Loucy (cell line): ENCODE measurements at regions not wholly inside any gene's neighbourhood (a gene's known extent, or its start where the extent isn't known, plus 50 kb on each side); places are given as distances from the start of the nearest gene placed in this dataset.

Experiments used
- H2AFZ ChIP-seq: fragments of 200-600 bp; sonication (generic); 2 replicates; pipeline ENCODE4 v1.6.0; 2016; ENCODE audit warnings: antibody characterized with exemption, mild to moderate bottlenecking, low read length, moderate library complexity
- H3F3A ChIP-seq: fragments of 200-600 bp; 2 replicates; pipeline ENCODE4 v1.6.0; 2016; ENCODE audit warnings: antibody characterized with exemption, low read depth, mild to moderate bottlenecking
- H3K27me3 ChIP-seq: fragments of 200-600 bp; sonication (generic); 2 replicates; pipeline ENCODE4 v1.6.1; 2014; ENCODE audit warnings: low read length, mild to moderate bottlenecking; ENCODE audit not compliant: insufficient read depth, poor library complexity, severe bottlenecking
- H3K36me3 ChIP-seq: fragments of 200-600 bp; sonication (generic); 2 replicates; pipeline ENCODE4 v1.6.1; 2016; ENCODE audit warnings: low read length; ENCODE audit not compliant: insufficient read depth
- H3K4me1 ChIP-seq: fragments of 200-600 bp; sonication (generic); 2 replicates; pipeline ENCODE4 v1.5.1; 2014; ENCODE audit warnings: low read length, mild to moderate bottlenecking; ENCODE audit not compliant: insufficient read depth, poor library complexity, severe bottlenecking
- H3K4me2 ChIP-seq: fragments of 200-600 bp; sonication (generic); 2 replicates; pipeline ENCODE4 v1.6.0; 2014; ENCODE audit warnings: antibody characterized with exemption, low read length, low read depth, mild to moderate bottlenecking; ENCODE audit not compliant: poor library complexity, severe bottlenecking
- H3K4me3 ChIP-seq: fragments of 200-600 bp; sonication (generic); 2 replicates; pipeline ENCODE4 v1.5.1; 2014; ENCODE audit warnings: low read length, mild to moderate bottlenecking, mixed read lengths; ENCODE audit not compliant: poor library complexity, severe bottlenecking
- H3K79me2 ChIP-seq: fragments of 200-600 bp; sonication (generic); 2 replicates; pipeline ENCODE4 v1.6.1; 2014; ENCODE audit warnings: low read length; ENCODE audit not compliant: insufficient read depth
- H3K9ac ChIP-seq: fragments of 200-600 bp; sonication (generic); 2 replicates; pipeline ENCODE4 v1.6.0; 2014; ENCODE audit warnings: mild to moderate bottlenecking, low read depth, low read length, moderate library complexity; ENCODE audit not compliant: poor library complexity, severe bottlenecking
- H3K9me2 ChIP-seq: fragments of 200-600 bp; sonication (generic); replicated peaks from 2 replicates; pipeline ENCODE4 v1.6.1; 2016; ENCODE audit warnings: low read depth, low read length, mixed read lengths
- H3K9me3 ChIP-seq: fragments of 200-600 bp; sonication (generic); 2 replicates; pipeline ENCODE4 v1.6.1; 2014; ENCODE audit warnings: mild to moderate bottlenecking, antibody characterized with exemption, low read length, low read depth; ENCODE audit not compliant: insufficient read depth
- H4K20me1 ChIP-seq: fragments of 200-600 bp; sonication (generic); 2 replicates; pipeline ENCODE4 v1.6.0; 2014; ENCODE audit warnings: antibody characterized with exemption, low read length, mild to moderate bottlenecking; ENCODE audit not compliant: insufficient read depth, poor library complexity, severe bottlenecking
- EZH2phosphoT487 ChIP-seq: fragments of 200-600 bp; IDR thresholded peaks from 2 replicates; pipeline ENCODE4 v1.6.1; 2018; ENCODE audit warnings: antibody characterized with exemption, mild to moderate bottlenecking, moderate library complexity, borderline replicate concordance
- TF ChIP-seq, protein P1 (sequence below): fragments of 200-600 bp; sonication (generic); conservative IDR thresholded peaks from 2 replicates; pipeline ENCODE4 v1.5.1; 2014; ENCODE audit warnings: mild to moderate bottlenecking, antibody characterized with exemption, low read length

DNA sequence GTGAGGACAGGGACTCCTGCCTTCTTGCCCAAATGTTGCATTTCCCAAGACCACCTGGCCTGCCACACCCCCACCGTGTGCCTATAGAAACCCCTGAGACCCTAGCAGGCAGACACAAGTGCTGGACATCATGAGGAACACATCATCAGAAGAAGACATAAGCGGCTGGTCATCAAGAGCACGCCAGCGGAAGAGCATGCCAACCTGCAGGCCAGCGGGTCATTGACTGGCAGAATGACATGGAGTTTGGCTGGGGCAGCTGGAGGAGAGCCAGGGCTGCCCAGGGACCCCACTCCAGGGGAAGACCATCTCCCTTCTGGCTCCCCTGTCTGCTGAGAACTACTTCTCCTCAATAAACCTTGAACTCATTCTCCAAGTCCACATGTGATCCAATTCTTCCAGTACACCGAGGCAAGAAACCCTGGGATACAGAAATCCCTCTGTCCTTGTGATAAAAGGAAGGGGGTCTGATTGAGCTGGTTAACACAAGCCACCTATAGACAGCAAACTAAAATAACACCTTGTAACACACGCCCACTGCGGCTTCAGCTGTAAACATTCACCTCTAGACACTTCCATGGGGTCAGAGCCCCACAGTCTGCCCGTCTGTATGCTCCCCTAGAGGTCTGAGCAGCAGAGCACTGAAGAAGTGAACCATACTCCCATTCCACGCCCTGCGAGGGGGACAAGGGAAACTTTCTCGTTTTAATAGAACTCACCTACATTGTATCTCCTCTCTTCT, 164.8 kb upstream of the EMCN start:
- no peaks in the 10 kb centered on the region for H3K79me2 ChIP-seq
- H4K20me1 ChIP-seq = no peaks in the 10 kb centered on the region
- H3K9me2 ChIP-seq = no peaks in the 10 kb centered on the region
- H3K4me1 ChIP-seq = peaks cover 21% of the 10 kb centered on the region
- 0 out of 2 replicates have a peak, but pooled peaks cover 7% of the 10 kb centered on the region for H3K9me3 ChIP-seq
- no peaks in the 10 kb centered on the region for H3K36me3 ChIP-seq
- peak overlapping the region; percentile 33 for H3K4me2 ChIP-seq
- no peaks in the 10 kb centered on the region for H3K27me3 ChIP-seq
- peak overlapping the region; percentile 76 for H2AFZ ChIP-seq
- no peak overlapping the region for H3K4me3 ChIP-seq
- H3F3A ChIP-seq = no peaks in the 10 kb centered on the region
- no peak overlapping the region for H3K9ac ChIP-seq
- no peak for TF ChIP-seq EZH2phosphoT487
- TF ChIP-seq, protein P1, sequence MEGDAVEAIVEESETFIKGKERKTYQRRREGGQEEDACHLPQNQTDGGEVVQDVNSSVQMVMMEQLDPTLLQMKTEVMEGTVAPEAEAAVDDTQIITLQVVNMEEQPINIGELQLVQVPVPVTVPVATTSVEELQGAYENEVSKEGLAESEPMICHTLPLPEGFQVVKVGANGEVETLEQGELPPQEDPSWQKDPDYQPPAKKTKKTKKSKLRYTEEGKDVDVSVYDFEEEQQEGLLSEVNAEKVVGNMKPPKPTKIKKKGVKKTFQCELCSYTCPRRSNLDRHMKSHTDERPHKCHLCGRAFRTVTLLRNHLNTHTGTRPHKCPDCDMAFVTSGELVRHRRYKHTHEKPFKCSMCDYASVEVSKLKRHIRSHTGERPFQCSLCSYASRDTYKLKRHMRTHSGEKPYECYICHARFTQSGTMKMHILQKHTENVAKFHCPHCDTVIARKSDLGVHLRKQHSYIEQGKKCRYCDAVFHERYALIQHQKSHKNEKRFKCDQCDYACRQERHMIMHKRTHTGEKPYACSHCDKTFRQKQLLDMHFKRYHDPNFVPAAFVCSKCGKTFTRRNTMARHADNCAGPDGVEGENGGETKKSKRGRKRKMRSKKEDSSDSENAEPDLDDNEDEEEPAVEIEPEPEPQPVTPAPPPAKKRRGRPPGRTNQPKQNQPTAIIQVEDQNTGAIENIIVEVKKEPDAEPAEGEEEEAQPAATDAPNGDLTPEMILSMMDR = no peak

DNA sequence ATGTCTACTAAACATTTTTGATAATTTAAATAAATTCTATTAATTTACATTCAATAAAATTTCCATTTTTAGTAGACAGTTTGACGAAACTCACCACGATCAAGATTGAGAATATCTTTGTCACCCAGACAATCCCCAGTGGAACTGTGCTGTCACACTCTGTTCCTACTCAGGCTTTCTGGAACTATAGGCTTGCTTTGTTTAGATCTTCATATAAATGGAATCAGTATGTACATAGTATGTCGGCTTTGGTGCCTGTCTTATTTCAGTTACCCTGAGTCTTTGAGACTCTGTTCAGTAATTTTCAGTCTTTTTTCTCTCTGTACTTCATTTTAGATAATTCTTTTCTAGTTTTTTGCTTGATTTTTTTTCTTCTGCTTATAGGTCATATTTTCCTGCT, 163.5 kb upstream of the EMCN start:
- Histone ChIP-seq H3K9me3 (0 out of 2 replicates have a peak, but pooled peaks cover 7% of the 10 kb centered on the region), H3K27me3 (no peaks in the 10 kb centered on the region), H3K9me2 (no peaks in the 10 kb centered on the region), H4K20me1 (no peaks in the 10 kb centered on the region), H3K79me2 (no peaks in the 10 kb centered on the region), H2AFZ (peak overlapping the region; percentile 76; the same call in 1 of the 2 replicates), H3K4me3 (no peak overlapping the region), H3K4me2 (peak overlapping the region; percentile 33), H3K4me1 (peaks cover 21% of the 10 kb centered on the region), H3K36me3 (no peaks in the 10 kb centered on the region), H3F3A (no peaks in the 10 kb centered on the region), H3K9ac (peak overlapping the region; percentile 28)
- TF ChIP-seq, protein P1 = no peak
- no peak for TF ChIP-seq EZH2phosphoT487

DNA sequence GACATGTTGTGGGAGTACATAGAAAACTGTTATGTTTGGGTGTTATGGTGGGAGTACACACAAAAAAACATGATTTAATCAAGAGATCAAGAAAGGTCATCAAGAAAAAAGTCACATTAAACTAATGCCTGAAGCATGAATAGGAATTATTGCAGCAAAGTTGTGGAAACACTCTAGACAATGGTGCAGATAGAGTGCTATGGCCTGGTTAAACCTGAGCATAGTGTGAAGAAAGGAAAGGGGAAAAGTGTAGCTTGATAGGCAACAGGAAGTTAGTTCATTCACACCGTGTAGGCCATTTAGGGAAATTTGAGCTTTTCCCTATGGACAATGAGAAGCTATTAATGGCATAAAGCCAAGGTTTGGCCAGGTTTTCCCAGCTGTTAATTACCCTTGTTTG, 162.1 kb upstream of the EMCN start:
- H3K36me3 ChIP-seq = no peaks in the 10 kb centered on the region
- no peak for TF ChIP-seq EZH2phosphoT487
- TF ChIP-seq, protein P1 = no peak
- H3K9me3 ChIP-seq = 0 out of 2 replicates have a peak, but pooled peaks cover 7% of the 10 kb centered on the region
- no peaks in the 10 kb centered on the region for H3K79me2 ChIP-seq
- H2AFZ ChIP-seq = no peak overlapping the region
- no peaks in the 10 kb centered on the region for H3K9me2 ChIP-seq
- no peaks in the 10 kb centered on the region for H3F3A ChIP-seq
- peaks cover 18% of the 10 kb centered on the region for H3K4me1 ChIP-seq
- no peaks in the 10 kb centered on the region for H3K27me3 ChIP-seq
- H3K4me2 ChIP-seq = no peak overlapping the region
- H4K20me1 ChIP-seq = no peaks in the 10 kb centered on the region
- H3K9ac ChIP-seq = no peak overlapping the region
- no peak overlapping the region for H3K4me3 ChIP-seq
